Activated naive CD8-positive, alpha-beta T cell treated with anti-CD3 and anti-CD28 coated beads, Interleukin-2, amount 50 U/mL, for 24 hours (primary cell): ENCODE measurements at regions not wholly inside any gene's neighbourhood (a gene's known extent, or its start where the extent isn't known, plus 50 kb on each side); places are given as distances from the start of the nearest gene placed in this dataset.

Source experiments
- ATAC-seq: fragments of 150-1000 bp; cut with Tn5 transposase; one replicate; pipeline ENCODE4 v1.10.0; 2021
- DNase-seq: peaks from one replicate; pipeline ENCODE4 v3.0.0; 2021
- H3K27ac Mint-ChIP-seq: one replicate; pipeline ENCODE4 v1.8.0; 2021; ENCODE audit warnings: mild to moderate bottlenecking, mixed read lengths
- H3K27me3 Mint-ChIP-seq: one replicate; pipeline ENCODE4 v1.8.0; 2021; ENCODE audit warnings: mixed read lengths
- H3K36me3 Mint-ChIP-seq: one replicate; pipeline ENCODE4 v1.8.0; 2021; ENCODE audit warnings: low read depth, mixed read lengths
- H3K4me1 Mint-ChIP-seq: one replicate; pipeline ENCODE4 v1.8.0; 2021; ENCODE audit warnings: mixed read lengths
- H3K4me3 Mint-ChIP-seq: one replicate; pipeline ENCODE4 v1.8.0; 2021; ENCODE audit warnings: mild to moderate bottlenecking, moderate library complexity, mixed read lengths
- H3K9me3 Mint-ChIP-seq: one replicate; pipeline ENCODE4 v1.8.0; 2021; ENCODE audit warnings: mixed read lengths

DNA sequence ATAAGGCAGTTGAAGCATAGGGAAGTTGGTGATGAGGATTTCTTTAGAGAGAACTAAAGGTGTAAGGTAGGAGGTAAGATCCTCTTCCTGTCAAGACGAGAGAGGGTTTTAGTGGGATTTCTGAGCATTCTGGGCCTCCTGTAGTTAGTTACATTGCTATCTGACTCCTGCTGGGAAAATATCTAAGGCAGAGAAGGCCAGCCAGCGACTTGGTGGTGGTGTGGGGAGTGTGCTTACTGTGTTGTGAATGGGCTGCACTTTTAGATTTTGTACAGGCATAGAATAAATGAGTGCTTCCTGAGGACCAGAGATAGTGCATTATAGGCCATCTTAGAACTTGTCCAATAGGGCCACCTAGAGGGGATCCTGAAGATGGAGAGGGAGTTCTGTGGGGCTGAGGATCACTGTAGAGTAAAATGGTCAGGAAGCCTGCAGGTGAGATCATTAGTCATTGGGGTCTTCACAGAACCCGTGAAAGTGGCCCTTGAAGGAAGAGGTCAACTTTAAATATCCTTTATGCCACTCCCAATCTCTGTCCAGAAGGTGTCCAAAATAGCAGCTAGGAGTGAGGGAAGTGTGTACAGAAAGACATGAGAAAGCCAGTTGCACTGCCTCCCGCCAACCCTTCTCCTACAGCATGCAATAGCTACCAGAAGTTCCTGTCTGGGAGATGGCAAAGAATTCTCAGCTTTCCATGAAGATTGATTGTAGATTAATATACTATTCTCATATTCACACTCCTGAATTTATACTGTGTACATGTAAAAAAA, 266.6 kb downstream of the POLR1F start:
- no peaks in the 10 kb centered on the region for H3K27me3 Mint-ChIP-seq
- no peaks in the 10 kb centered on the region for H3K4me1 Mint-ChIP-seq
- H3K27ac Mint-ChIP-seq, result no peak overlapping the region
- H3K36me3 Mint-ChIP-seq, result no peaks in the 10 kb centered on the region
- peaks cover 10% of the 10 kb centered on the region for H3K9me3 Mint-ChIP-seq
- ATAC-seq, result no peak
- no peak for DNase-seq
- no peak overlapping the region for H3K4me3 Mint-ChIP-seq

DNA sequence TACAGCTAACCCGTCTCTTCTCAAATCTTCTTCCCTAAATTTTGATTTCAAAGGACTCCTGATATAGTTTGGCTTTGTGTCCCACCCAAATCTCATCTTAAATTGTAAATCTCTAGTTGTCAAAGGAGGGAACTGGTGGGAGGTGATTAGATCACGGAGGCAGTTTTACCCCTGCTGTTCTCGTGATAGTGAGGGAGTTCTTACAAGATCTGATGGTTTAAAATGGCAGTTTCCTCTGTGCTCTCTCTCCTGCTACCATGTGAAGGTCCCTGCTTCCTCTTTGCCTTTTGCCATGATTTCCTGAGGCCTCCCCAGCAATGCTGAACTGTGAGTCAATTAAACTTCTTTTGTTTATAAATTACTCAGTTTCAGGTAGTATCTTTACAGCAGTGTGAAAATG, 269.3 kb downstream of the POLR1F start:
- H3K4me3 Mint-ChIP-seq, result no peak overlapping the region
- no peaks in the 10 kb centered on the region for H3K27me3 Mint-ChIP-seq
- no peaks in the 10 kb centered on the region for H3K36me3 Mint-ChIP-seq
- H3K4me1 Mint-ChIP-seq, result no peaks in the 10 kb centered on the region
- ATAC-seq (no peak), DNase-seq (no peak)
- peaks cover 6% of the 10 kb centered on the region for H3K9me3 Mint-ChIP-seq
- no peak overlapping the region for H3K27ac Mint-ChIP-seq

DNA sequence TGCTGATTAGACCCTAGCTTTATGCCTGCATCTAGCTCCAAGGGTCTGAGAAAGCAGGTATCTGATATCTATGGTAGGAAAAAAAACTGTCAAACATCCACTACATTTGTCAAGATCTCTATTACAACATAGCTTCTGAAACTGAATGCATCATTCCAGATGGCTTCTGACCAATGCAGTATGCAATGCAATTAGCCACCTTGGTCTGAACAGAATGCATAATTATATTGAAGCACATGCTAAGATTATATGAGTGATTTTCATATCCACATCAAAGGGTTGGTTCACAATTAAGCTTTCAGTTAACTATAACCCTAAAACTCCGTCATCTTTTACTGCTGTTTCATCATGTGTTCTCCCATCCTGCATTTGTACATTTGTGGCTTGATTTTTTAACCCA, 271.4 kb downstream of the POLR1F start:
- Mint-ChIP-seq H3K4me3 (no peak overlapping the region), H3K27me3 (no peaks in the 10 kb centered on the region), H3K36me3 (no peaks in the 10 kb centered on the region), H3K4me1 (no peaks in the 10 kb centered on the region), H3K9me3 (peaks cover 6% of the 10 kb centered on the region), H3K27ac (no peak overlapping the region)
- DNase-seq (no peak), ATAC-seq (no peak)

DNA sequence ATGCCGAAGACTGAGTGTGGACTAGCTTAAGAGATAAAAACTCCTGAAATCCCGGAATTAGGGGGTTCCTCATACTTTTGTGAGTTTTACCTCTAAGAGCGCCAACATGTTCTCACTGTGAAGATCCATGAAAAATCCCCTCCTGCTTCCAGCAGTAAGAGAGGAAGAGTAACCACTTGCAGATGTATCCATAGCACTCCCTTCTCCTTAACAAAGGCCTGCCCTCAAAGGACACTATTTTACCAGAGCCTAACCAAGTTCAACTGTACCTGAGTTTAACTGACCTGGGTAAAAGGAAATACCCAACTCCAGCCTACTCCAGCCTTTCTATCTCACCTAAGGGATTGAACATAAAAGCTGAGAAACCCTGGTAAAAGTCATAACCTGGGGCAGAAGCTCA, 280.9 kb downstream of the POLR1F start:
- Mint-ChIP-seq H3K36me3 (no peaks in the 10 kb centered on the region), H3K4me3 (no peak overlapping the region), H3K27me3 (peaks cover 2% of the 10 kb centered on the region), H3K27ac (no peak overlapping the region), H3K9me3 (no peaks in the 10 kb centered on the region), H3K4me1 (no peaks in the 10 kb centered on the region)
- DNase-seq (no peak), ATAC-seq (no peak)

DNA sequence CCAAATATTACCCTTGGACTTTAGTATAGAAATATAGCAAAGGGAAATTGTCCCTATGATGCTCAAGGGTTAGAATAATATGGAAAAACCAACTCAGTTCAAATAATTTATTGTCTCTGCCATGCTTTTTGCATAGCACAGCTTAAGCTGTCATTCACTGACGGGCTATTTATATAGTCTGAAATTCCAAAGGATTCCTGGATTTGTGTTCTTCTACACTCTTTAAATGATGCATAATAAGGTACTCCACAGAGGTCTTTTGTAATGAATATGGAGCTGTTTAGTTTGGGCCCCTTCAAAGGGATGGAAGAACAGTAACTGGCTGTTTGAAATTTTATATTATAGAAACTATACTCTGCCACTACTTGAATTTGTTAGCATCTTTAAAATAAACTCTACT, 276.6 kb upstream of the FERD3L start:
- no peaks in the 10 kb centered on the region for H3K4me1 Mint-ChIP-seq
- H3K9me3 Mint-ChIP-seq, result peaks cover 11% of the 10 kb centered on the region
- H3K27ac Mint-ChIP-seq, result no peak overlapping the region
- DNase-seq, result no peak
- no peaks in the 10 kb centered on the region for H3K27me3 Mint-ChIP-seq
- no peak for ATAC-seq
- H3K4me3 Mint-ChIP-seq, result no peak overlapping the region
- no peaks in the 10 kb centered on the region for H3K36me3 Mint-ChIP-seq

DNA sequence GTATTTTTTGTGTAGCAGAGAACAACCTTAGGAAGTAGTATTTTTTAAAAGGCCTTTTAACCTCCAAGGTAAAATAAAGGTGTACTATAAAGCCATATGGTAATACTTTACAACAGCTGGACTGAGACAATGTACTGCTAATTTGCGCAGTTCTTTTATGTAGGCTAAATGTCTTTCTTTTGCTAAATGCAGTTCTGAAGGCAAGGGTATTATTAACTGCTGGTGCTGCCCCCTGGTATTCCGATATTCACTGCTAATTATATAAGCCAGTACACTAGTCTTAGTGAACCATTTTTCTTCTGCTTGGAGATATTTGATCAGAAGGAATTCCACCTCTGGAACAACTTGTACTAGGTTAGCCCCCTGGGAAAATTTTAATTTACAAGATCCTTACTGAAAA, 272.0 kb upstream of the FERD3L start:
- Mint-ChIP-seq H3K27me3 (no peaks in the 10 kb centered on the region), H3K27ac (no peak overlapping the region), H3K9me3 (peaks cover 11% of the 10 kb centered on the region), H3K4me1 (no peaks in the 10 kb centered on the region), H3K4me3 (no peak overlapping the region), H3K36me3 (no peaks in the 10 kb centered on the region)
- no peak for DNase-seq
- no peak for ATAC-seq

DNA sequence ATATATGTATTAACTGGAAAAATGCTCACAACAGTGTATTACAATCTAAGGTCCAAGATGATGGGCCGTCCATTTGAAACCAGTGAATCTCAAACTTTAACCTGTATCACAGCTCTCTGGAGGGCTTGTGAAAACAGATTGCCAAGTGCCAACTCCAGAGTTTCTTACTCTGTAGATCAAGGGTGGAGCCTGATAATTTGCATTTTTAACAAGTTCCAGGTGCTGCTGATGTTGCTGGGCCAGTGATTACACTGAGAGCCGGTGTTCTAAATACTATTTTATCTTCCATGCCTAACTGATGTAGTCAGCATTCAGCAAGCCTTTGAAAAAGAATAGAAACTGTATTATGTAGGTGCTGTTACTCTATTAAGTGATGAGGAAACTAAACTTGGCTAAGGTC, 269.9 kb upstream of the FERD3L start:
- DNase-seq (no peak), ATAC-seq (no peak)
- Mint-ChIP-seq H3K4me3 (no peak overlapping the region), H3K9me3 (peaks cover 9% of the 10 kb centered on the region), H3K4me1 (no peaks in the 10 kb centered on the region), H3K27ac (no peak overlapping the region), H3K36me3 (no peaks in the 10 kb centered on the region), H3K27me3 (no peaks in the 10 kb centered on the region)

DNA sequence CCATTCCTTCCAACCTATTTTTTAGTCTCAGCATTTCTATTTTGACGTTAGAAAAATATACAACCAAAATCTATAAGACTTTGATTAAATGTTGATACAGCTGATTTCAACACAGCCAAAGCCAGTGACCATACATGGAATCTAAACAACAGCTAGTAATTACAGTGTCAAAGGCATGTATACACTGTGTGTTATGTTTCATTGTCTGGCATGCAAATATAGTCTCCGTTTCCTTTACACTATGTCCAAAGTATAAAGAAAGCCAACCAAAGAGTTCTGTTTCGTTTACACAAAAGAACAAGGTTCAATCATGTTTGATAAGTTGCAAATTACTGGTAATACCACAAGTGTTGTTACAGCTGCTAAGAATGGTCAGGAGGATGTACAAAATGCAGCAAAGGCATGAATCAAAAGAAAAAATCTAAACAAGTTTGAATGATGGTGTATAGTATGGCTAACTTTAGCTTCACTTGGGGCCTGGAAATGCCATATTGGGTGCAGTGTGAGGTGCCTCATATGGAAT, 268.3 kb upstream of the FERD3L start:
- no peaks in the 10 kb centered on the region for H3K4me1 Mint-ChIP-seq
- no peak for DNase-seq
- no peaks in the 10 kb centered on the region for H3K27me3 Mint-ChIP-seq
- H3K4me3 Mint-ChIP-seq, result no peak overlapping the region
- H3K27ac Mint-ChIP-seq, result no peak overlapping the region
- no peak for ATAC-seq
- H3K36me3 Mint-ChIP-seq, result no peaks in the 10 kb centered on the region
- no peaks in the 10 kb centered on the region for H3K9me3 Mint-ChIP-seq

DNA sequence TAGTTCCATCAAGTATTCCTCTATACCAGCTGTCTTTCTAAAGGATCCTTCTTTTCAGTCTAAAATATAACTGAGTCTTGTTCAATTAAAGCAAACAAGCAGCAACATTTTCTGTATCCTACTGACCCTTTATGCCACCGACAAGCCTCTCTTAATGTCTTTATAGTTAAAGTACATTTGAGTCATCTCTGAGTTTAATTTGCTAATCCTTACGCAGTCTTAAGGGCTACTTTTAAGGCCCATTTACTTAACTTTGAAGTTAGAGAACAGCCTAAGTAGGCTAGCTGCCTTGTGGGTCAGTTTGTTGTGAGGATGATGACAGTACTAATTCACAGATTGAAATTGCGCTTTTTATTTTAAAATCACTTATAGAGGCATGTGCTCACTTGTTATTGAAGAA, 265.5 kb upstream of the FERD3L start:
- Mint-ChIP-seq H3K9me3 (no peaks in the 10 kb centered on the region), H3K36me3 (no peaks in the 10 kb centered on the region)
- no peak for DNase-seq

DNA sequence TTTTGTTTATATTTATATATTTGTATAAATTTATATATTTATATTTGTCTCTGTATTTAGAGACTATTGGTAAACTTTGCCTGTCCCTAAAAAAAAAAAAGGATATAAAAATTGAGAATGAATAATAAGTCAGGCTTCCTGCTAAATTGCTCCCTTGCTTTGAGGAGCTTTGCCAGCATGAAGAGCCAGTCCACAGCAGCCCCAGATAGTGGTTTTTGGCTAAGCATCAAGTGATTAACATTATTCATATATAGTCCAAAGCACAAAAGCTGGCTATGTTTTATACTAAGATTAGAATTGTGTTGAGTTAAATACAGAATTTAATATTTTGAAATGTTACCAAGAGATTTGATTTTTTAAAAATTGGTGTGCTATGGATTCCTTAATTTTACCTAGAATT, 264.9 kb upstream of the FERD3L start:
- DNase-seq, result no peak
- Mint-ChIP-seq H3K4me1 (no peaks in the 10 kb centered on the region), H3K9me3 (no peaks in the 10 kb centered on the region), H3K4me3 (no peak overlapping the region), H3K27ac (no peak overlapping the region), H3K36me3 (no peaks in the 10 kb centered on the region), H3K27me3 (no peaks in the 10 kb centered on the region)
- no peak for ATAC-seq

More for the DNA sequence above, 265.5 kb upstream of the FERD3L start:
- Mint-ChIP-seq H3K4me3 (no peak overlapping the region), H3K27me3 (no peaks in the 10 kb centered on the region), H3K27ac (no peak overlapping the region), H3K4me1 (no peaks in the 10 kb centered on the region)
- ATAC-seq, result no peak

DNA sequence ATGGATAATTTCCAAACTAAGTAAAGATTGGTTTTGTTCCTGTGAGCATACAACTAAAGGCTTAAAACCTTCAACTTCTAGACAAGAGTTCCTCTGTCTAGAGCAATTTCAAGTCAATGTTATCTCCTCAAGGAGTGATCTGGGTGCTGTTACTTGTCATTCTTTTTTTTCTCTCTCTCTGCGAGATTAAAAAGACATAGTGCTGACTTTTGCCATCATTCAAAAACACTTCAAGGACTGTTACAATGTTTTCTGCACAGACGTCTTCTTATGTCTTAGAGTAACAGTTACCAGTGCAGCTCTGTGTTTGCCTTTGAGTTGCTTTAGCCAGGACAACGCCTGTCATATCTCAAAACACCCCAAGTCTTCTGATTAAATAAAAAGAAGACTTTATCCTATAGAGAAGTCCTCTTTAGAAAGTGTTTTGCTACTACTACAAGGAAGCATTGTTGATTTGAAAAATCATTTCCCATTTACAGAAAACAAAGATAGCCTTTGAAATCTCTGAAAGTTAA, 263.5 kb upstream of the FERD3L start:
- ATAC-seq (no peak), DNase-seq (no peak)
- Mint-ChIP-seq H3K36me3 (no peaks in the 10 kb centered on the region), H3K9me3 (no peaks in the 10 kb centered on the region), H3K4me1 (no peaks in the 10 kb centered on the region), H3K27me3 (no peaks in the 10 kb centered on the region), H3K4me3 (no peak overlapping the region), H3K27ac (no peak overlapping the region)

DNA sequence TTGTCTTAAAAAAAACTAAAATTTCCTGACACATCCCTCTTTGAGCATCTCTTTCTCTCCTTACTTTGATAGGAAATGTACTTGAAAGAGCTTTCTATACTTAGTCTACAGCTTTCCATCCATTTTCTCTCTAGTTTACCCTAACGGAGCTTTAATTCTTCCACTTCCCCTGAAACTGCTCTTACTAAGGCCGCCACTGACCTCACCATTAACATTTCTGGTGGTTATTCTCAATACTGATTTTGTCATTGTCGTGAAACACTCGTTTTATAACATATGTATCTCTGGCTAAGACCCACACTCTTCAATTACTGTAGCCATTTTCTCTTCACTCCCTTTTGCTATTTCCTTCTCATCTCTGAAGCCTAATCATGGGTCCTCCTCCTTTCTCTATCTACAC, 262.0 kb upstream of the FERD3L start:
- no peaks in the 10 kb centered on the region for H3K9me3 Mint-ChIP-seq
- H3K4me1 Mint-ChIP-seq, result no peaks in the 10 kb centered on the region
- H3K27me3 Mint-ChIP-seq, result no peaks in the 10 kb centered on the region
- DNase-seq (no peak), ATAC-seq (no peak)
- no peak overlapping the region for H3K27ac Mint-ChIP-seq
- no peak overlapping the region for H3K4me3 Mint-ChIP-seq
- no peaks in the 10 kb centered on the region for H3K36me3 Mint-ChIP-seq

DNA sequence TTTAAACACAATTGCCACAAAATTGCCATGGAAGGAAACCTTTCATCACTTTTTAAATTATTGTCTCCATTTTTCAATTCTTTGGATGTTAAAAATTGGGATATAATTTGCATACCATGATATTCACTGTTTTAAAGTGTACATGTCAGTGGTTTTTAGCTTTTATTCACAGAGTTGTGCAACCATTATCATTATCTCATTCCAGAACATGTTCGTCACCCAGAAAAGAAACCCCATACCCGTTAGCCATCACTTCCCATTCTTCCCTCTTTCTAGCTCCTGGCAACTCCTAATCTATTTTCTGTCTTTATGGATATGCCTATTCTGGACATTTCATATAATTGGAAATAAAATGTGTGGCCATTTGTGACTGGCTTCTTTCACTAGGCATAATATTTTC, 260.3 kb upstream of the FERD3L start:
- ATAC-seq (no peak), DNase-seq (no peak)
- Mint-ChIP-seq H3K36me3 (no peaks in the 10 kb centered on the region), H3K4me3 (no peak overlapping the region), H3K4me1 (no peaks in the 10 kb centered on the region), H3K27me3 (no peaks in the 10 kb centered on the region), H3K9me3 (no peaks in the 10 kb centered on the region), H3K27ac (no peak overlapping the region)

DNA sequence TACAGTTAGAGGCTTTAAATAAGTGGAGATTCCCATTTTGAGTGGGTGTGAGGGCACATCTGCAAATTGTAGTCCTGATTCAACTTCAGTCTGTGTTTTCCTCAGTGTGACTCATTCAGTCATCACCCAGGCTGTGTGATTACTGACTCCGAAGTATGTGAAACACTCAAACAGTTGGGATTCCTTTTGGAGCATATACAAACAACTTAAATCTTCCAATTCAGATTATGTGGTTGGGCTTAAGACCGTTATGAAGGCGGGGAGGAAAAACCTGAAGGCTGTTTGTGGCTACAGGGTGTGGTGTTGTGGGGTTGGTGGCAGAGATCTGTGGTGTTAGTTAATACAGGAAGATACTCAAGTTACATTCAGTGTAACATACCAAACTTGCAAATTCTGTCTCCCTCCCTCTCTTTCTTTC, 259.7 kb upstream of the FERD3L start:
- ATAC-seq (no peak), DNase-seq (no peak)
- Mint-ChIP-seq H3K27me3 (no peaks in the 10 kb centered on the region), H3K36me3 (no peaks in the 10 kb centered on the region), H3K27ac (no peak overlapping the region), H3K9me3 (no peaks in the 10 kb centered on the region), H3K4me1 (no peaks in the 10 kb centered on the region), H3K4me3 (no peak overlapping the region)

DNA sequence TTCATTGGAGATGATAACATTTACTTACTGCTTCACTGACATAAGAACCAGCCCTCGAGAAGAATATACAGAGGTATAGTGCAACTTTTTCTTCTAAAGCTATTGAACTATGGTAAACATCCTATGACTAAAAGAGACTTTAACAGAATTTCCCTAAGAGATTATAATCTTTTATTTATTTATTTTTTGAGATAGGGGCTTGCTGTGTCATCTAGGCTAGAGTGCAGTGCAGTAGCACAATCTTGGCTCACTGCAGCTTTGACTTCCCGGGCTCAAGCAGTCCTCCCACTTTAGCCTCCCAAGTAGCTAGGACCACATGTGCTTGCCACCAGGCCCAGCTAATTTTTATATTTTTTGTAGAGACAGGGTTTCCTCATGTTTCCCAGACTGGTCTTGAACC, 258.5 kb upstream of the FERD3L start:
- Mint-ChIP-seq H3K9me3 (peaks cover 3% of the 10 kb centered on the region), H3K4me3 (no peak overlapping the region), H3K4me1 (no peaks in the 10 kb centered on the region), H3K27me3 (no peaks in the 10 kb centered on the region), H3K36me3 (no peaks in the 10 kb centered on the region), H3K27ac (no peak overlapping the region)
- ATAC-seq (no peak), DNase-seq (no peak)

DNA sequence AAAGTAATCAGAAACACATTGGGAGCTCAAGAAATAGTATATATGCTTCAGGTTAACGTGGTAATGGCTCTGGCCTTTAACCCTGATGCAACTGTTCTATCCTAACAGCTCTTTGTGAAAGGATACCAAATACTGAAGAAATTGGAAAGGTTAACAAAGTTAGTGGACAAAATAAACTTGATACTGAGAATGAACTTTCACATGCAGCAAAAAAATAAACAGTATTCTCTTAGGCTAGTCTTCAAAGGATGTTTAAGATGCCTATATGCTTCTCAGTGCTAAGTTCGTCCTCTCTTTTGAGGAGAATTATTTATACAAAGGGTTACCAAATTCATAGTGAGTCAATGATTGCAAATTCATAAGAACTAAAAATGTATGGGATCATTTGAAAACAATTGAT, 256.2 kb upstream of the FERD3L start:
- Mint-ChIP-seq H3K4me3 (no peak overlapping the region), H3K27ac (no peak overlapping the region), H3K27me3 (no peaks in the 10 kb centered on the region), H3K36me3 (no peaks in the 10 kb centered on the region), H3K4me1 (peaks cover 3% of the 10 kb centered on the region), H3K9me3 (peaks cover 4% of the 10 kb centered on the region)
- DNase-seq, result no peak
- no peak for ATAC-seq
